ENCODE measurements at regions not wholly inside any gene's neighbourhood (a gene's known extent, or its start where the extent isn't known, plus 50 kb on each side); places are given as distances from the start of the nearest gene placed in this dataset.
A peak's percentile ranks its signal among the peaks of the same experiment; 100 is the strongest.
"Not testable (repeated sequence)": the region's sequence is repeated elsewhere in the genome, so short reads cannot be mapped to it uniquely, and the experiment has no call there.

DNA sequence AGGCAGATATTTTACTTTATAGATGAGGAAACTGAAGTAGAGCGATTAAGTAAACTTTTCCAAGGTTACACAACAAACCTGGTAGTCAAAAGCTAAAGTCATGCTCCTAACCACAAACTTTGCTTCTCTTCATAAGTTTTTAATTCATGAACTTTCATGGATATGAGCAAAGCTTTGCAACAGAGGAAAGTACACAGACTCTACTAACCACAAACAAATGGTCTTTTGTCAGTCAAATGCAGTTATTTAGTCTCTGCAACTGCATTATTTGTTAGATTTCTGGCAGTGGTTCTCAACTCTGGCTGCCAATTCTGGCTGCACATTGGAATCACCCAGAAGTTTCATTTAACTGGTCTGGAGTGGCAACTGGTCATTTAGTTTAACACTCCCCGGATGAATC, 140.6 kb upstream of the TMEM168 start:
- DNase-seq = no peak

DNA sequence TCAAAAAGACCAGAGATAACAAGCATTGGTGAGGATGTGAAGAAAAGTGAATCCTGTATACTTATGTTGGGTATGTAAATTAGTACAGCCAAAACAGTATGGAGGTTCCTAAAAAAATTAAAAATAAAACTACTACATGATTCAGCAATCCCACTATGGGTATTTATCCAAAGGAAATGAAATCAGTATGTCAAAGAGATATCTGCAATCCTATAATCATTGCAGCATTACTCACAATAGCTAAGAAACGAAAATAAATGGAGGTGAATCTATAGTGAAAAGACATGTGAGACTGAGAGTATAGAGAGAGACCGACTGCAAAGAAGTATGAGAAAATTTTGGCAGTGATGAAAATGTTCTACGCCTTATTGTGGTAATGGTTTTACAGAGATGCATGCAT, 139.2 kb upstream of the TMEM168 start:
- DNase-seq = no peak

DNA sequence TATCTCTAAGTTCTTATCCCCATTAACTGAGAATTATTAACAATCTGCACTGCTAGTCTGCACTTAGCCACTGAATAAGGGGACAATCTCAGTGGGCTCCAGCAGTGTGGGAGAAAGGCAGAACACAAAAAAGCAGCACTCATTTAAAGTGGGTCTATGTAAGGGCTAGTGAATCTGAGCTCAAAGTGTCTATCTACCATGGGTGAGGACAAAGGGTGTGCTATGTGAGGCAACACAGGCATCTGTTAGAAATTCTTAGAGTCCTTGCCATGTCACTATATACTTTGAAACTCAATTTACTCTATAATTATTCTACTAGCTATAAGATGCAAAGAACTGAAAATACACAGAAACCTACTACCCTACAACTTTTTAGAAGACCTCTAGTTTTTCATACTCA, 135.8 kb upstream of the TMEM168 start:
- no peak for DNase-seq

DNA sequence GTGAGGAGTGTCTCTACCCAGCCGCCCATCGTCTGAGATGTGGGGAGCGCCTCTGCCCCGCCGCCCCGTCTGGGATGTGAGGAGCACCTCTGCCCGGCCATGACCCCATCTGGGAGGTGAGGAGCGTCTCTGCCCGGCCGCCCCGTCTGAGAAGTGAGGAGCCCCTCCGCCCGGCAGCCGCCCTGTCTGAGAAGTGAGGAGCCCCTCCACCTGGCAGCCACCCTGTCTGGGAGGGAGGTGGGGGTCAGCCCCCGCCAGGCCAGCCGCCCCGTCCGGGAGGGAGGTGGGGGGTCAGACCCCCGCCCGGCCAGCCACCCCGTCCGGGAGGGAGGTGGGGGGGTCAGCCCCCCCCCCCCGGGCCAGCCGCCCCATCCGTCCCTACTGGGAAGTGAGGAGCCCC, 132.4 kb upstream of the TMEM168 start:
- DNase-seq = not testable (repeated sequence)

DNA sequence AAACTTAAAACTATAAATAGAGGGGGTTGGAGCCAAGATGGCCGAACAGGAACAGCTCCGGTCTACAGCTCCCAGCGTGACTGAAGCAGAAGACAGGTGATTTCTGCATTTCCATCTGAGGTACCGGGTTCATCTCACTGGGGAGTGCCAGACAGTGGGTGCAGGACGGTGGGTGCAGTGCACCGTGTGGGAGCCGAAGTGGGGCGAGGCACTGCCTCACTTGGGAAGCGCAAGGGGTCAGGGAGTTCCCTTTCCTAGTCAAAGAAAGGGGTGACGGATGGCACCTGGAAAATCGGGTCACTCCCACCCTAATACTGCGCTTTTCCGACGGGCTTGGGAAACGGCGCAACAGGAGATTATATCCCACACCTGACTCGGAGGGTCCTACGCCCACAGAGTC, 126.2 kb upstream of the TMEM168 start:
- not testable (repeated sequence) for DNase-seq

DNA sequence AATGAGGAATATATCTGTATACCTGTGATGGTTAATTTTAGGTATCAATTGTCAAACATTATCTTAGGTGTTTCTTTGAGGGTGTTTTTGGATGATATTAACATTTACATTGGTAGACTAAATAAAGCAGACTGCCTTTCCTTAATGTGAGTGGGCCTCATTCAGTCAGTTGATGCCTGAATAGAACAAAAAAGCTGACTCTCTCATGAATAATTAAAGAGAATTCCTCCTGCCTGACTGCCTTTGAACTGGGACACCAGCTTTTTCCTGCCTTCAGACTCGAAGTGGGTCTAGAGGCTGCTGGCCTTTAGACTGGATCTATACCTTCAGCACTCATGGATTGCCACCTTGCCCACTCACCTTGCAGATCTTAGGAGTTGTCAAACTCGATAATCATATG, 117.9 kb upstream of the TMEM168 start:
- DNase-seq = no peak

DNA sequence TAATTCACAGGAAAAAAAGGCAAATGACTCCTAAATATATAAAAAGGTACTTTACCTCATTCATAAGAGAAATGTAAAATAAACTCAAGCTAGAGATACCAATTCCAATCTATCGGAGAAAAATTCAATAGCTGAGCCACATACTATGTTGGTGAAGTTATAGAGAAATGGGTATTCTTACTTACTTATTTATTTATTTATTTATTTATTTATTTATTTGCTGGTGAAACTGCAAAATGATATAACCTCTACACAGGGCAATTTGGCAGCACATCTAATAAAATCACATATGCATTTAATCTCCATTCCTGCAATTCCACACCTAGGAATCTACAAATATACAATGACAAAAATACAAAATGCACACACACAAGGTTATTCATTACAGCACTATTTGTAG, 117.5 kb upstream of the TMEM168 start:
- DNase-seq = no peak

DNA sequence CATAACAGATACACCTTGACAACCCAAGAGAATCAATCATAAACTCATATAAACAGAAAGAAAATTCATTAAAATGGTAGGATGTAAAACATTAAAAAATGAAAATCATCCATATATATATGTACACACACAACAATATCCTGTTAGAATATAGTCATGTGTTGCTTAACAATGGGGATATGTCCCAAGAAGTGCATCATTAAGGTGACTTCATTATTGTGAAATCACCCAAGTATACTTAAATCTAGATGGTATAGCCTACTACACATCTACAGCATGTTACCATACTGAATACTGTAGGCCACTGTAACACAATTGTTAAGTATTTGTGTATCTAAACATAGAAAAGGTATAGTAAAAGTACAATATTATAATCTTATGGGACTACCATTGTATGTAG, 115.8 kb upstream of the TMEM168 start:
- no peak for DNase-seq

DNA sequence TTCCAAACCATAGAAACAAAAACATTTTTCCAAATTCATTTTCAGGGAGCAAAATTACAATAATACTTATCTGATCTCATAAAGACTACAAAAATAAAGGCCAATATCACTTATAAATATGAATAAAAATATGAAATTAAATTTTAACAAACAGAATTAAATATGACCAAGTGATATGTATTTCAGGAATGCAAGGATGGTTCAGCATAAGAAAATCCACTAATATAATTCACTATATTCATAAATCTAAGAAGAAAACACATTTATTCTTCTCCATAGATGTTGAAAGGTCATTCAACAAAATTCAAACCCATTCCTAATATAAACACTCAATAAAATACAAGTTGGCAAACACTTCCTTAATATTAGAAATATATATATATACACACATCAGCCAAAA, 115.2 kb upstream of the TMEM168 start:
- DNase-seq = no peak

DNA sequence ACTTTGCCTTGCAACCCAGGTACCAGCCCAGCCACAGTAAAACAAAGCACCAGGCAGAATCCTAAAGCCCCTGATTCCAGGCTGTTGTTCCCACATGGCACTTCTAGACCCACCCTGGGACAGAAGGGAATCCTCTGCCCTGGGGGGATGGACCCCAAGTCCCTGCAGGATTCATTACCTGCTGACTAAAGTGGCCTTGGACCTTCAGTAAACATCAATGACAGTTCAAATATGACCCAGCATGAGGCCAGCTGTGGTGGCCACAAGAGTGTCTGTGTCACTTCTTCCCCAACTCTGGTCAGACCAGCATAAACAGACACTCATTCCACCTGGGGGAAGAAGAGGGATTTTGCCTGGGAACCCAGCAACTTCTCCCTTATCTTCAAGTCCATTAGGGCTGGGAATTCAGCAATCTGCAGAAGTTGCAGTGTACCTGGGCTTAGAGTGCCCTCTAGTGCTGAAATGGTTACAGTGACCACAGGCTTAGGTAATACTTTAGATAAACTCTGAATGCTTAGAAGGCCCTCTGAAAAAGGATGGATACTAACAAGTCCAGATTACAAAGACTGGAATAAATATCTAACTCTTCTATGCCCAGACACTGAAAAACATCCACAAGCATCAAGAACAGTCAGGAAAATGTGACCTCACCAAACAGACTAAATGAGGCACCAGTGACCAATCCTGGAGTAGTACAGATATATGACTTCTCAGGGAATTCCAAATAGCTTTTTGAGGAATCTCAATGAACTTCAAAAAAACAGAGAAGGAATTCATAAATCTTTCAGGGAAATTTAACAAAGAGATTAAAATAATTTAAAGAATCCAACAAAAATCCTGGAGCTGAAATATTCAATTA, 108.5 kb upstream of the TMEM168 start:
- DNase-seq = peak; percentile 14 to 42

DNA sequence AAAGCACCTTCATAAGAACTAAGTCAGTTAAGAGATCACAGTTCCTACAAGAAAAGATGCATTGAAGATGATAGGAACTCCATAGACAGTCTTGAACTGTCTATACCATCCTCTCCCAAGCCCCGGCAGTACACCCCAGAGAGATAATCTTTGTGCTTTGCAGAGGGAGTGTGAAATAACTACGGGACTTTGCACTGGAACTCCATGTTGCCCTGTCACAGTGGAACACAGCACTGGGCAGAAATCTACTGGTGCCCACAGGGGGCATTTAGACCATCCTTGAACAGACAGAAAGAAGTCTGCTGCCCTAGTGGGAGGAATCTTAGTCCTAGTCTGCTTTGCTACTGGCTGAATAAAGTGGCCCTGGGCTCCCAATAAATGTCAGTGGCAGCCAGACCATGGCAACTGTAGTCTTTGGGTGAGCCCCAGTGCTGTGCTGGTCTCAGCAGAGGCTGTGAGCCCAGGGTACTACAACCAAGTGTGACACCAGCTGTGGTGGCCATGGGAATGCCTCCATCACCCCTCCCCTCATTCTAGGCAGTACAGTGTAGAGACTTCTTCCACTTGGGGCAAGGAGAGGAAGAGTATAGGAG, 107.7 kb upstream of the TMEM168 start:
- DNase-seq = no peak

DNA sequence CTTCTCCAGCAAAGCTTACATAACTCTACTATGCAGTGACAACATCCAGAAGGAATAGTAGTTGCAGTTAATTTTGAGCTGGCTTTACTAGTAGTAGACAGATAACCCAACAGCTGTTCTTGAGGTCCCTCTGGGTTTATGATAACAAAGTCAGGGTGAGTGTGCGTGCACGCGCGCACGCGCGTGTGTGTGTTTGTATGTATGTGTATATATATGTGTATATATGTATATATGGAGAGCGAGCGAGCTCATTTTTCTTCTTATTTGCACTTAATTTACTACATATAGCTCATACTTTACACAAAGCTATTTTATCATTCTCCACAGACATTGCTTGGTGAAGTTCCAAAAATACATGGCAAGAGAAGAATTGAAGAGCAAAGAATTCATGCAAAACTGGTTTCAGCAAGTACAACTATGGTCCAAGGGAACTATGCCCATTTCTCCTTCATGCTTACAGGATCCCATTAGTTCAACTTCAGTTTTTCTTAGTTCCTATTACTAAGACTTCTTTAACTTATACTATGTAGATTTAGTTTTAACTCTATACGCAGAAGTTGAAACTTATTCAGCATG, 105.9 kb upstream of the TMEM168 start:
- DNase-seq = no peak

DNA sequence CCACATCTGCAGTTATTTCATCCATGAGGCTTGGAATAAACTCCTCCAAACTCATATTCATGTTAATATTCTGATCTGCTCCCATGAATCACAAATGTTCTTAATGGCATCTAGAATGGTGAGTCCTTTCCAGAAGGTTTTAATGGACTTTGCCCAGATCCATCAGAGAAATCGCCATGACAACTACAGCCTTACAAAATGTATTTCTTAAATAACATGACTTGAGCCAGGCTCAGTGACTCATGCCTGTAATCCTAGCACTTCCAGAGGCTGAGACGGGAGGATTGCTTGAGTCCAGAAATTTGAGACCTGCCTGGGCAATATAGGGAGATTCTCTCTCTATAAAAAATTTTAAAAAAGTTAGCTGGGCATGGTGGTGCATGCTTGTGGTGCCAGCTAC, 102.1 kb upstream of the TMEM168 start:
- DNase-seq = no peak

DNA sequence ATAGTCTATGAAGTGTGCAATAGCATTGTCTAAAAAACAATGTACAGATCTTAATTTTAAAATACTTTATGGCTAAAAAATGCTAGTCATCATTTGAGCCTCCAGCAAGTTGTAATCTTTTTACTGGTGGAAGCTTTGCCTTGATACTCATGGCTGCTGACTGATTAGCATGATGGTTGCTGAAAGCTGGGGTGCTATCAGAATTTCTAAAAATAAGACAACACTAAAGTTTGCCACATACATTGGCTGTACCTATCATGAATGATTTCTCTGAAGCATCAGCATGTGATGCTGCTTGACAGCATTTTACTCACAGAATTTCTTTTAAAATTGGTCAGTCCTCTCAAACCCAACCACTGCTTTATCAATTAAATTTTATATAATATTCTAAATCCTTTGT, 101.5 kb upstream of the TMEM168 start:
- no peak for DNase-seq

DNA sequence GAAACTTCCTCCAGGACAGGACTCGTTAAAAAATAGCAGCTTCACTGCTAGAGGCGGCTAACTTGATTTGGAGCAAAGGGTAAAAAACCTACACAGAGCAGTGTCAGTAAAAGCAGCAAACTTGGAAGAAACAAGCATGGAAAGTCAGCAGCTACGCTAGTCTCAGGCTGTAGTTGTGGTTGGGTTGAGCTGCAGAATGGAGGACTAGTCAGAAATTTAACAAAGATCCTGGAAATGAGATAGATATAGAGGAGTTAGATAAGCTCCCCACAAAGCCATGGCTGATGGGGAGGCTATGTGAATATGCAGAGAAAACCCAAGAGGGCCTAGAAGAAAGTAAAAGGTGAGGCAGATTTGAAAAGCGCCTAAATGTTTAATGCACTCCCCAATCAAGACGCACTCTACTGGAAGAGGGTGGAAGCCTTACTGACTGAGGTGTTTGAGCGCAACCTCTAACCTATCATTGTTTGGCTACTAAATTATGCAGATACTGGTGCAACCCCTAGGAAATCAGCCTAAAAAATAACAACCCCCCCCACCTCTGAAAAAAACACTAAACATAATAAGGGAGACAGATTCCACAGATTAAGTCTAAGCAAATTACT, 99.7 kb upstream of the TMEM168 start:
- DNase-seq = no peak

DNA sequence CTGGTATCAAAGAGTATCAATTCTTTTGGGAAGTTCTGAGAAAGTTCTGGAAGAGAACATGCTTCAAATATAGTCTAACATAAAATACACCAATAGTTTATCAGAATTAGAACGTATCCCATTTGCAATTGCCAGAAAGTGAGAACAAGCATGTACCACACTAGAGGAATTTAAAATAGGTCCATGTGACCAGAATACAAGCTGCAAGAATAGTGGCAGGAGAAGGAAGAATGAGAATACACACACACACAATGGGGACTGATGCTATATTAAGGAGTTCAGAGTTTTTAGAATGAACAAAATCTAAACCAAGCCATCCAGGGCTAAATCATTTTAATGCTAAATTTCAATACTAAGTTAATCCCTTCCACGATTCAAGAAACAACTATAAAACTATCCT, 99.1 kb upstream of the TMEM168 start:
- DNase-seq = no peak

DNA sequence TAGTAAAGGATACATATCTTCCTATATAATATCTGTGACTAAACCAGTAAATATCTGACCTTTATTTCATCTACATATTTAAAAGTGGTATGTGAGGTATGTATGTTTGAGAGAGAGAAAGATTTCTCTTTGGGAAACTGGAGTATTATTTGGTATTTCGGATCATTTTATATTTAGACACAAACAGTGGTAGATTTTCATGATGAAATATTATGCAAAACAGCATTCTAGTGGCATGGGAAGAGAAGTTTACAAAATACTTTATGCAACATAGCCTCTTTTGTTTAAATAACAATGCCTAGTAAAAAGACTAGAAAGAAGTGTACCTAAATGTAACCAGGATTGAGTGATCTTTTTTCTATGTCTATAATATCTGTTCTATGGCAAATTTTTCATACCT, 98.6 kb upstream of the TMEM168 start:
- DNase-seq = no peak

DNA sequence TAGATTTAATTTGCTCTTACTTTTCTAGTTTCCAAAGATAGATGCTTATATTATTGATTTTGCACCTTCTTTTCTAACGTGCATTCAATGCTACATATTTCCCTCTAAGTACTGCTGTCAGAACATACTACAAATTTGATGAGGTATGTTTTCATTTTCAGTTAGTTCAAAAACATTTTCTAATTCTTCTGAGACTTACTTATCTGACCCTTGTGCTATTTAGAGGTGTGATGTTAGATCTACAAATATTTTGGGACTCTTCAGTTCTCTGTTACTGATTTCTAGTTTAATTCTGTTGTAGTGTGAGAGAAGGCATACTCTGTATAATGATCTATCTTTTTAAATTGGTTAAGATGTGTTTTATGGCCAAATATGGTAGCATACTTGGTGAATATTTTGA, 97.8 kb upstream of the TMEM168 start:
- DNase-seq = no peak

DNA sequence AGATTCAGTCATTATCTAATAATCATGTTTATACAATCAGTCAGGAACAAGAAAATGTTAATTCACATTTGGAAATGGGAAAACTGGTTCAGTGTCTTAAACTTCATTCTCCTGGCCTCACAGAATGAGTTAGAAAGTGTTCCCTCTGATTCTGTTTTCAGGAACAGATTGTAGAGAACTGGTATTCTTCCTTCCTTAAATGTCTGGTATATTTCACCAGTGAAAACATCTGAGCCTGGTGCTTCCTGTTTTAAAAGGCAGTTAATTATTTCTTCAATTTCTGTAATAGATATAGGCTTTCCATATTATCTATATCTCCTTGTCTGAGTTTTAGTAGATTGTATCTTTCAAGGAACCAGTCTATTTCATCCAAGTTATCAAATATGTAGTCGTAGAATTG, 97.1 kb upstream of the TMEM168 start:
- no peak for DNase-seq

DNA sequence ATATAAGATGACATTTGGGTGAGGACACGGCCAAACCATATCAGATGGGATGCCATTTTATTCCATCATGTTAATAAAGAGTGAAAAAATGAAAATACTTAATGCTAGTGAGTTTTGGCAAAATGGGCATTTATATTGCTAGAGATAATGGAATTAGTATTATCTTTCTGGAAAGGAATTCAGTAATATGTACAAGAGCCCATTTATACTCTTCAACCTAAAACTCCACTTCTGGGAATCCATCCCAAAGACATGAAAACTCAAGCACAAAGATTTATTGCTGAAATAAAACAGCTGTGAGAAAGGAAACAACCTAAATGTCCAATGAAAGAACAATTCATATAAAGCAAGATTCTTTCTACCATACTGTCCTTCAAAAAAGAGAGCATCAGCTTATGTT, 96.0 kb upstream of the TMEM168 start:
- DNase-seq = no peak

DNA sequence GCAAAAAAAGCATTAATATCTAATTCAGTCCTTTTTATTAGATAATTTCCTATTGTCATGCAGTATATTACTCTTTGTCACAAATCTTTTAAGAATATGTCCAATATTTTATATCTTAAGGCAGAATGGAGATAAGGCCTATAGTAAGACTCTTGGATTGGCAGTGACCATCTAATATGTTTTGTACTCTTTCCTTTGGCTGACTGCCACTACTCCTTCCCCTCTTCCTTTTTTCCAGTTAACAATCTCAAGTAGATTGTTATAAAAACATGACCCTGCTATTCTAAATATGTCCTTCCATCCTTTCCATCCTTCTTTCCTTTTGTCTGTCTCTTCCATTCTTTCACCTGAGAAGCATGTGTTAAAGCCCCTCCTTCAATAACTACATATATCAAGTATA, 92.8 kb upstream of the TMEM168 start:
- DNase-seq = no peak

DNA sequence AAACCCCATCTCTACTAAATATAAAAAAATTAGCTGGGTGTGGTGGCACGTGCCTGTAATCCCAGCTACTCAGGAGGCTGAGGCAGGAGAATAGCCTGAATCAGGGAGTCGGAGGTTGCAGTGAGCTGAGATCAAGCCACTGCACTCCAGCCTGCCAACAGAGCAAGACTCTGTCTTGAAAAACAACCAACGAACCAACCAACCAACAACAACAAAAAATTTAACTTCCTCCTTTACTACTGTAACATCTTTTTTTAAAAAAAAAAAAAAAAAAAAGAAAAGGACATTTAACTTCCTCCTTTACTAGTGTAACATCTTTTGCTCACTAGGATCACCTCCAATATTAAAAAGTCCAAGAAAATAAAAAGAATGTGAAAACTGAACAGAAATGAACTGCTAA, 92.3 kb upstream of the TMEM168 start:
- no peak for DNase-seq

DNA sequence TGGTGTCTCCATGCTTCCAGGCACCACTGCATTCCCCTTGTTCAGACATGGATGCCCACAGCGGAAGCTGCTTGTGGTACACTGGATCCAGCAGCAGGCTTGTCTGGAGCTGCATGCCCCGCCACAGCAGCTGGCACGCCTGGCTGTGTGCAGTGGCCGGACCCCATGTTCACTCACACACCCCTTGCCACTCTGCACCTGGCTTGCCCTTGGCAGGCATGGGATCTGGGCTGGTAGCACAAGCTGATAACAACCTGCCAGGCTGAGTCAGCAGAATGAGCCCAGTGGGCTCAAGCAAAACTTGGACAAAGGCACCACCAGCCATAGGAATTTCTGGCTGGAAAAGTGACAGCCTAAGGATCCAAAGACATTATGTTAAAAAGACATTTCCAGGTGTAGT, 91.8 kb upstream of the TMEM168 start:
- DNase-seq = no peak

DNA sequence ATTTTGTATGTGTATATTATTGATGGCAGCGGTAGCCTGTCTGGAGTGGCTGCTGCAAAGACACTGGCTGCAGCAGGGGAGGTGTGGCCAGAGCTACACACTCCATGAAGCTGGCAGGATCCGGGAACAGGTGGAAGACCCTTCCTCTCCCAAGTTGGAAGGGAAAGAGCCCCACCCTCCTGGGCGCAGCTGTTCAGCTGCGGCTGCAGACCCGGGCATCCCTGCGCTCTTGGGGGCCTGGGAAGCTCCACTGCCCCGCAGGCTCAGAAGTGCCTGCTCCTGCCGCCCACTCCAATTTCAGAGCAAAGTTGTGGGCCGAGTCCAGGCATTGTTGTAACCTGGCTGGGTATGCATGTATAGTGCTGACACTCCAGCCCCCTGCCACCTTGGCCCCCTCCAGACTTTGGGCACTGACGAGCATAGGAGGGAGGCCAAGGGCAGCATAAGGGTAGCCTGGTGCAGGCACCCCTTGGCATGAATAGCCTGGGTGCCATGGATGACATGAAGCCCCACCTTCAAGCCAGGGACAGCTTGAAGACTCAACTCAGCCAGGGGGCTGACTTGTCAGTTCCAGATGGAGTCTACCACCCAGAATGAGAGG, 90.7 kb upstream of the TMEM168 start:
- no peak for DNase-seq

All from NCI-H1930 (cell line).